ENCODE measurements at regions not wholly inside any gene's neighbourhood (a gene's known extent, or its start where the extent isn't known, plus 50 kb on each side); places are given as distances from the start of the nearest gene placed in this dataset.
"Not testable (repeated sequence)": the region's sequence is repeated elsewhere in the genome, so short reads cannot be mapped to it uniquely, and the experiment has no call there.

DNA sequence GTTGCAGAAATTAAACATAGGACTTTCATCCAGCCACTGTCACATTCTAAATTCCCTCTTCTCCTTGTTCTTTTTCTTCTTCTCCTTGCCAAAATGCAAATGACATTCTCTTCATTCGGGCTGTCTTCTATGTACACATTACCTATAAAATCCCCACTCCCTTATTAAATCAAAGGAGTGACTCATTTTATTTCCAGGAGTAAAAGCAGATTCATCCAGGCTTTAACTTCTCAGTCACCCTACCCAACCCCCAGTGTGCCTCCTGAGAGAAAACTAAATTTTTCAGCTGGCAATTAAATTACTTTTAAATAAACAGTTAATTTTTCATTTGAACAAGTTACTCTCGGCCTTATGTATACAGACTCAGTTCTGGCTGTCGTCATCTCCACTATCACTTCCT is 223.9 kb upstream of the SHH start (continued):
- TF ChIP-seq, protein P1, sequence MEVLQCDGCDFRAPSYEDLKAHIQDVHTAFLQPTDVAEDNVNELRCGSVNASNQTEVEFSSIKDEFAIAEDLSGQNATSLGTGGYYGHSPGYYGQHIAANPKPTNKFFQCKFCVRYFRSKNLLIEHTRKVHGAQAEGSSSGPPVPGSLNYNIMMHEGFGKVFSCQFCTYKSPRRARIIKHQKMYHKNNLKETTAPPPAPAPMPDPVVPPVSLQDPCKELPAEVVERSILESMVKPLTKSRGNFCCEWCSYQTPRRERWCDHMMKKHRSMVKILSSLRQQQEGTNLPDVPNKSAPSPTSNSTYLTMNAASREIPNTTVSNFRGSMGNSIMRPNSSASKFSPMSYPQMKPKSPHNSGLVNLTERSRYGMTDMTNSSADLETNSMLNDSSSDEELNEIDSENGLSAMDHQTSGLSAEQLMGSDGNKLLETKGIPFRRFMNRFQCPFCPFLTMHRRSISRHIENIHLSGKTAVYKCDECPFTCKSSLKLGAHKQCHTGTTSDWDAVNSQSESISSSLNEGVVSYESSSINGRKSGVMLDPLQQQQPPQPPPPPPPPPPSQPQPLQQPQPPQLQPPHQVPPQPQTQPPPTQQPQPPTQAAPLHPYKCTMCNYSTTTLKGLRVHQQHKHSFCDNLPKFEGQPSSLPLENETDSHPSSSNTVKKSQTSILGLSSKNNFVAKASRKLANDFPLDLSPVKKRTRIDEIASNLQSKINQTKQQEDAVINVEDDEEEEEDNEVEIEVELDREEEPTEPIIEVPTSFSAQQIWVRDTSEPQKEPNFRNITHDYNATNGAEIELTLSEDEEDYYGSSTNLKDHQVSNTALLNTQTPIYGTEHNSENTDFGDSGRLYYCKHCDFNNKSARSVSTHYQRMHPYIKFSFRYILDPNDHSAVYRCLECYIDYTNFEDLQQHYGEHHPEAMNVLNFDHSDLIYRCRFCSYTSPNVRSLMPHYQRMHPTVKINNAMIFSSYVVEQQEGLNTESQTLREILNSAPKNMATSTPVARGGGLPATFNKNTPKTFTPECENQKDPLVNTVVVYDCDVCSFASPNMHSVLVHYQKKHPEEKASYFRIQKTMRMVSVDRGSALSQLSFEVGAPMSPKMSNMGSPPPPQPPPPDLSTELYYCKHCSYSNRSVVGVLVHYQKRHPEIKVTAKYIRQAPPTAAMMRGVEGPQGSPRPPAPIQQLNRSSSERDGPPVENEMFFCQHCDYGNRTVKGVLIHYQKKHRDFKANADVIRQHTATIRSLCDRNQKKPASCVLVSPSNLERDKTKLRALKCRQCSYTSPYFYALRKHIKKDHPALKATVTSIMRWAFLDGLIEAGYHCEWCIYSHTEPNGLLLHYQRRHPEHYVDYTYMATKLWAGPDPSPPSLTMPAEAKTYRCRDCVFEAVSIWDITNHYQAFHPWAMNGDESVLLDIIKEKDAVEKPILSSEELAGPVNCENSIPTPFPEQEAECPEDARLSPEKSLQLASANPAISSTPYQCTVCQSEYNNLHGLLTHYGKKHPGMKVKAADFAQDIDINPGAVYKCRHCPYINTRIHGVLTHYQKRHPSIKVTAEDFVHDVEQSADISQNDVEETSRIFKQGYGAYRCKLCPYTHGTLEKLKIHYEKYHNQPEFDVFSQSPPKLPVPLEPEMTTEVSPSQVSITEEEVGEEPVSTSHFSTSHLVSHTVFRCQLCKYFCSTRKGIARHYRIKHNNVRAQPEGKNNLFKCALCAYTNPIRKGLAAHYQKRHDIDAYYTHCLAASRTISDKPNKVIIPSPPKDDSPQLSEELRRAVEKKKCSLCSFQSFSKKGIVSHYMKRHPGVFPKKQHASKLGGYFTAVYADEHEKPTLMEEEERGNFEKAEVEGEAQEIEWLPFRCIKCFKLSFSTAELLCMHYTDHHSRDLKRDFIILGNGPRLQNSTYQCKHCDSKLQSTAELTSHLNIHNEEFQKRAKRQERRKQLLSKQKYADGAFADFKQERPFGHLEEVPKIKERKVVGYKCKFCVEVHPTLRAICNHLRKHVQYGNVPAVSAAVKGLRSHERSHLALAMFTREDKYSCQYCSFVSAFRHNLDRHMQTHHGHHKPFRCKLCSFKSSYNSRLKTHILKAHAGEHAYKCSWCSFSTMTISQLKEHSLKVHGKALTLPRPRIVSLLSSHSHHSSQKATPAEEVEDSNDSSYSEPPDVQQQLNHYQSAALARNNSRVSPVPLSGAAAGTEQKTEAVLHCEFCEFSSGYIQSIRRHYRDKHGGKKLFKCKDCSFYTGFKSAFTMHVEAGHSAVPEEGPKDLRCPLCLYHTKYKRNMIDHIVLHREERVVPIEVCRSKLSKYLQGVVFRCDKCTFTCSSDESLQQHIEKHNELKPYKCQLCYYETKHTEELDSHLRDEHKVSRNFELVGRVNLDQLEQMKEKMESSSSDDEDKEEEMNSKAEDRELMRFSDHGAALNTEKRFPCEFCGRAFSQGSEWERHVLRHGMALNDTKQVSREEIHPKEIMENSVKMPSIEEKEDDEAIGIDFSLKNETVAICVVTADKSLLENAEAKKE (CRISPR knock-in tag; IDR thresholded peaks at IDR 0.05), result no peak
- TF ChIP-seq, protein P2, sequence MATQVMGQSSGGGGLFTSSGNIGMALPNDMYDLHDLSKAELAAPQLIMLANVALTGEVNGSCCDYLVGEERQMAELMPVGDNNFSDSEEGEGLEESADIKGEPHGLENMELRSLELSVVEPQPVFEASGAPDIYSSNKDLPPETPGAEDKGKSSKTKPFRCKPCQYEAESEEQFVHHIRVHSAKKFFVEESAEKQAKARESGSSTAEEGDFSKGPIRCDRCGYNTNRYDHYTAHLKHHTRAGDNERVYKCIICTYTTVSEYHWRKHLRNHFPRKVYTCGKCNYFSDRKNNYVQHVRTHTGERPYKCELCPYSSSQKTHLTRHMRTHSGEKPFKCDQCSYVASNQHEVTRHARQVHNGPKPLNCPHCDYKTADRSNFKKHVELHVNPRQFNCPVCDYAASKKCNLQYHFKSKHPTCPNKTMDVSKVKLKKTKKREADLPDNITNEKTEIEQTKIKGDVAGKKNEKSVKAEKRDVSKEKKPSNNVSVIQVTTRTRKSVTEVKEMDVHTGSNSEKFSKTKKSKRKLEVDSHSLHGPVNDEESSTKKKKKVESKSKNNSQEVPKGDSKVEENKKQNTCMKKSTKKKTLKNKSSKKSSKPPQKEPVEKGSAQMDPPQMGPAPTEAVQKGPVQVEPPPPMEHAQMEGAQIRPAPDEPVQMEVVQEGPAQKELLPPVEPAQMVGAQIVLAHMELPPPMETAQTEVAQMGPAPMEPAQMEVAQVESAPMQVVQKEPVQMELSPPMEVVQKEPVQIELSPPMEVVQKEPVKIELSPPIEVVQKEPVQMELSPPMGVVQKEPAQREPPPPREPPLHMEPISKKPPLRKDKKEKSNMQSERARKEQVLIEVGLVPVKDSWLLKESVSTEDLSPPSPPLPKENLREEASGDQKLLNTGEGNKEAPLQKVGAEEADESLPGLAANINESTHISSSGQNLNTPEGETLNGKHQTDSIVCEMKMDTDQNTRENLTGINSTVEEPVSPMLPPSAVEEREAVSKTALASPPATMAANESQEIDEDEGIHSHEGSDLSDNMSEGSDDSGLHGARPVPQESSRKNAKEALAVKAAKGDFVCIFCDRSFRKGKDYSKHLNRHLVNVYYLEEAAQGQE (IDR thresholded peaks at IDR 0.05; ENCODE audit: unreplicated experiment), result no peak
- TF ChIP-seq EZH2phosphoT487 (IDR thresholded peaks at IDR 0.05; ENCODE audit: unreplicated experiment) (no peak), ZNF114 (CRISPR knock-in tag; IDR thresholded peaks at IDR 0.05) (no peak), EZH2 (IDR thresholded peaks at IDR 0.05; ENCODE audit: low read depth, unreplicated experiment) (no peak), ZNF331 (CRISPR knock-in tag; IDR thresholded peaks at IDR 0.05; ENCODE audit: low read depth) (no peak)
- TF ChIP-seq, protein P3, sequence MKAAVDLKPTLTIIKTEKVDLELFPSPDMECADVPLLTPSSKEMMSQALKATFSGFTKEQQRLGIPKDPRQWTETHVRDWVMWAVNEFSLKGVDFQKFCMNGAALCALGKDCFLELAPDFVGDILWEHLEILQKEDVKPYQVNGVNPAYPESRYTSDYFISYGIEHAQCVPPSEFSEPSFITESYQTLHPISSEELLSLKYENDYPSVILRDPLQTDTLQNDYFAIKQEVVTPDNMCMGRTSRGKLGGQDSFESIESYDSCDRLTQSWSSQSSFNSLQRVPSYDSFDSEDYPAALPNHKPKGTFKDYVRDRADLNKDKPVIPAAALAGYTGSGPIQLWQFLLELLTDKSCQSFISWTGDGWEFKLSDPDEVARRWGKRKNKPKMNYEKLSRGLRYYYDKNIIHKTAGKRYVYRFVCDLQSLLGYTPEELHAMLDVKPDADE (IDR thresholded peaks at IDR 0.05), result no peak

DNA sequence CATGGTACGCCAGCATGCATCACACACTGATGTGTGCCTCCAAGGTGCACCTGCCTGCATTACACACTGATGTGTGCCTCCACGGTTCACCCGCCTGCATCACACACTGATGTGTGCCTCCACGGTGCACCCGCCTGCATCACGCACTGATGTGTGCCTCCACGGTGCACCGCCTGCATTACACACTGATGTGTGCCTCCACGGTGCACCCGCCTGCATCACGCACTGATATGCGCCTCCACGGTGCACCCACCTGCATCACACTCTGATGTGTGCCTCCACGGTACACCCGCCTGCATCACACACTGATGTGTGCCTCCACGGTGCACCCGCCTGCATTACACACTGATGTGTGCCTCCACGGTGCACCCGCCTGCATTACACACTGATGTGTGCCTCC is 223.1 kb upstream of the SHH start:
- H3F3A ChIP-seq (replicated peaks; ENCODE audit: low read depth); H3K4me3 ChIP-seq; H3K27ac Mint-ChIP-seq; H3K4me3 Mint-ChIP-seq; ATAC-seq; H3K9me2 ChIP-seq (ENCODE audit: insufficient read depth); H3K36me3 ChIP-seq (ENCODE audit: insufficient read depth); H2AFZ ChIP-seq; H3K27ac ChIP-seq (ENCODE audit: low read depth); H3K79me2 ChIP-seq (replicated peaks; ENCODE audit: insufficient read depth); H3K4me2 ChIP-seq; DNase-seq (ENCODE audit: low spot score); H3K36me3 Mint-ChIP-seq (ENCODE audit: low read depth); H3K4me1 ChIP-seq (ENCODE audit: insufficient read depth); H3K27me3 Mint-ChIP-seq (ENCODE audit: insufficient read depth, low read depth, poor library complexity); H3K9me3 Mint-ChIP-seq; H4K20me1 ChIP-seq (replicated peaks; ENCODE audit: insufficient read depth); H3K4me1 Mint-ChIP-seq; H3K27me3 ChIP-seq (ENCODE audit: insufficient read depth): not testable (repeated sequence)

Measured in GM23338 (cell line).